NCI-H1048 (cell line): ENCODE measurements at regions not wholly inside any gene's neighbourhood (a gene's known extent, or its start where the extent isn't known, plus 50 kb on each side); places are given as distances from the start of the nearest gene placed in this dataset.

Experiments used
- DNase-seq: peaks from one replicate; lab custom pipeline; 2025; lab: John Stamatoyannopoulos, UW

DNA sequence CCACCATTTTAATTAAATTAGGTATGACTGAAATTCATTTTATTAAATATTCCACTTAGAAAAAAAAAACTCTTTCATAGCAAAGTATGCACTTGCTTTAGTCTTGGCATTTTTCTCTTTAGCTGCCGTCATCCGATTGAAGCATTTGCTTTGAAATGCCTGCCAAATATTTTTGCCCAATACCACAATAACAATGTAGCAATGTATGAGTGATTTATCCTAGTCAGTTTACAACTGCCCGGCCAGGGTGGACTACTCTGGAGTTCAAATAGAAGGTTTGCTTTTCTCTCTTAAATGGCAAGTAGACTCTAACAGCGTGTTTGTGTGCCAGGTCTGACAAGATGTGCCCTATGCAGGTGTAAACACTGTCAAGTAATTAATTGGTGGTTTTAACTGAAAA is 675.3 kb upstream of the SGCG start:
- DNase-seq = no peak

DNA sequence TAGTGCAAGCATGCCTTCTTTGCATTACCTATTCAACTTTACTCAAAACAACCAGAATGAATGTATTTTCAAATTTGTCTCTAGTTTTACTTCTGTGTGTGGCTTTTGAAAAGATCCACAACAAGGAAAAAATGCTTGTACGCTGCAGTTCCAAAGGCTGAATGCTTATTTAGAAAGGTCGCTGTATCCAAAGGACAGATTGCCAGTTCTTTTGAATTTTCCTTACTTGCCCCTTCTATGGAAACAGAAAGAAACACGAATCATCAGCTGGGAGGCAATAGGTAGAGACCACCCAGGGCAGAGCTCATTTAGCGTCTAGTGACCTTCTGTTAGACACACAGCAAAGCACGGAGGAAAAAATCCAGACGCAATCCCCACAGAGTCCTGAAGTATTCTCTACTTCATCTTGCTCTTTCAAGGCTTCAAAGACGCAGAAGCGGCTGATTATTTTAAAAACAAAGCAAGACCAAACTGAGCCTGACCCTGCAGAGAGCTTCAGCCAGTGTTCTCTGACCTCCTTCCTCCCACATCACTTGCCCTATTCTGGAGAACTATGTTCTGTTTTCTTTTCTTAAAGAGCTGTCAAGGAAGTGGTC is 674.6 kb upstream of the SGCG start:
- no peak for DNase-seq

DNA sequence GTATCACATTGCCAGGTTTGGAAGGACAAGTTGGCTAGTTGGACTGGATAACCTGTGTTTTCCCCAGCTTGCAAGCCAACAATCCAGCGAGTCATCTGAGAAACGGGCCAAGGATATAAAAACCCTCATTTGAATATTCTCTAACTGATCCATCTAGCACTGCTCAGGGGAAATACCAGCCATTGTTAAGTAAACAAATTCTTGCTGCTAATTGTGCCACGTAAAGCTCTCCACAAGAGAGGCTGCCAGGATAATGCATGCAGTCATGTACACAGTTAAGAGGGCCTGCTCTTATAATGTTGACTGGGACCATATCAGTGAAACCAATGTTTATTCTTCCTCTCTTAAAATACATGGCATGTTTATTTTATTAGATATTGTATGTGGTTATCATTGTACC is 663.2 kb upstream of the SGCG start:
- peak; percentile 78 for DNase-seq

DNA sequence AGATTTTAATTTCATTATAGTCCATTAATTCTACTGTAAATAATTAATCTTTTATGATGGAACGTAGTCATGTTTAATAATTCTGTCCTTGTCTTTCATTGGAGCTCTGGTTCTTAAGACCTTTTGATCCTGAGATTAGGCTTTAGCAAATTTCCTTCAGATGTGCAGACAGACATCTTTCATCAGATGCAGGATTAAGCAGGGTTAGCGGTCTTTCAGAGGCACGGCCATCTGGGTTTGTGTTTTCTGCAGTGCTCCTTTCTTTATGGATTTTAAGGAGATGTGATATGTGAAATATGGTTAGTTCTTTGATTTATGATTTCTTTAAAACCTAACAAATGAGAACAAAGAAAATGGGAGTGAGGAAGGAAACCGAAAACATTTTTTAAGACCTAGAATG is 643.9 kb upstream of the SGCG start:
- DNase-seq = no peak

DNA sequence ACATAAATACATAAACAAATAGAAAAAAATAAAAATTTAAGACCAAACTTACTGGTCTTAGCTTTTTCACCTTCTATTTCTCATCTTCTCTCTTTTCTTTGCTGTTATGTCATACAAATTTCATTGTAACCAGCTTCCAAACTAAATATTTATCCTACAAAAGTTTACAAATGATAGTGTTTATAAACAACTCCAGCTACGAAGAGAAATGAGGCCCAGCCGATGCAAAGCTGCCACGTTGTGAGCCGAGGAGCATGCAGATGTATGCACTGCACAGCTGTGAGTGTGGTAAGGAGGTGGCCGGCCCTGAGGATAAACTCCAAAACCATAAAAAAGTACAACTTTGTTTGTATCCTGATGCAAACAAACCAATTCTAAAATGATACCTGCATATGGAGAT is 642.4 kb upstream of the SGCG start:
- DNase-seq = no peak

DNA sequence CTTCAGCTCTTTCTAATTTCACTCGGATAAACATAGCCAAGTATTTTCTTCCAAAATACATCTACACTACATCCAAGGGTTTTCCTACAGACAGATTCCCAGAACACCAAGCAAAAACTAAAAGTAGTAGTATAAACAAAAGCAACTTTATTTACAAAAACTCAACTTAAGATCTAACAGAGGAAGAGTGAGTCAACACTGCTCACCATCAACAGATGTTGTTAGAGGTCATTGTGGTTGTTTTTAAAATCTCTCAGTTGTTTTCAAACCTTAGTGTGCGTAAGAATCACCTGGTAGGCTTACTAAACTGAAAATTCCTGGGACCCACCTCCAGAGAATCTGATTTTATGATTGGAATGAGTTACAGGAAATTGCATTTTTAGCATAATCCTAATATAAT is 631.7 kb upstream of the SGCG start:
- DNase-seq = no peak

DNA sequence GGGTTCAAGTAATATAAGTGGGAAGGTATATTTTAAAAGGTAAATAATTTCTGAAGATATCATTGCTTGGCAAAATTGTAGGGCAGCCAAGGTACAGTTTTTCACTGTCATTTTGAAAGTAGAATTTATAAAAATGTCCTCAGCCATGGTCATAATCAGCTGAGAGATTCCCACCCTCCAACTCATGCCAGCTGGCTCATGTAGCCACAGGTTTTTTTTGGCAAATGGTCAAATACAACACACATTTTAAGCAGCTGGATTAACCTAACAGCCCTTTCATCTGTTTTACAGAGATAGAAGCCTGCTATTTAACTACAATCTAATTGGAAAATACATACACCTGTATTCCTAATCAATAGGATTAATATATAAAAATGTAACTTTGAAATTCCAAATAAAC is 619.2 kb upstream of the SGCG start:
- DNase-seq = no peak

DNA sequence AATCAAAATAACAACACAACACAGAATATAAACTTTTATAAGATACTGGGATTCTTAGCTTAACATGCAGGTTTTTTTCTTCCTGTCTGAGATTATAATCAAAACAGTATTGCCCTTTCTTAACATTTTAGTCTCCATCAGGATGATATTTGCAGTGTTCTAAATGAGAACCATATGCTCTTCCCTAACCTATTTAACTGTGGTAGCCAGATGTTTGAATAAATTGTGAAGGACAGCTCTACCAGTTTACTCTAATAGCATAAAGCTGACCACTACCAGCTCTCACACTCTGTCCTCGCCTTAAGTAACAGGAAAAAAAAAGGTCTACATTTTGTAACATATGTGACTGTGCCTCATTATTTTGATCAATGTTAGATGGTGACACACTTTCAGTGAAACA is 618.7 kb upstream of the SGCG start:
- DNase-seq = no peak

DNA sequence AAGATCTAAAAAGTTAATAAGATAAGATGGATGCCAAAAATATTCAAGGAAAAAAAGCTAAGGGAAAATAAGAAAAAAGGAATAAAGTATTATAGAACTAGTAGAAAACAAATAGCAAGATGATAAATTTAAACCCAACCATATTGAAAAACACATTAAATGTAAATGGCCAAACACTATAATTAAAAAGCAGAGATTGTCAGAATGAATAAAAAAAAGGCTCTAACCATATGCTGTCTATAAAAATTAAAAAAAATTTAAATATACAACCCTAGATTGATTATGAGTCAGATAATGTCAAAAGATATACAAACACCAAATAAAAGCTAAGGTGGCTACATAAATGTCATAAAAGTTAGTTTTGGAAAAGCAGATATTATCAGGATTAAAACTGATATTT is 617.5 kb upstream of the SGCG start:
- DNase-seq = no peak

DNA sequence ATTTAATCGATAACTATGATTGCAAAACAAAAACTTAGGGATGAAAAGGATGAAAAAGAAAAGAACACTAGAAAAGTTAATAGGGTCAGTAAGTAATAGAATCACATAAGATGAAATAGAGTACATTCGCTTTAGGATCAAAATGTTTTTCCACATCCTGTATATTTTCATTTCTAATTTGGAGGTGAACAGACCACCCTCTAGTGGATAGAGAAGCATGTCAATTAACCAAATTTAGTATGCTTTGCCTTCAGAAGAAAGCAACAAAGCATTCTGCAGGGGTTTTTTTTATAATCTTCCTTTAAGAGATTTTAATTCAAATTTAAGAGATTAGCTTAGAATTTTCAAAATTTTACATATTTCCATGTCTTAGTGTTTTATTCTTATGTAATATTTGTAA is 611.0 kb upstream of the SGCG start:
- DNase-seq = no peak

DNA sequence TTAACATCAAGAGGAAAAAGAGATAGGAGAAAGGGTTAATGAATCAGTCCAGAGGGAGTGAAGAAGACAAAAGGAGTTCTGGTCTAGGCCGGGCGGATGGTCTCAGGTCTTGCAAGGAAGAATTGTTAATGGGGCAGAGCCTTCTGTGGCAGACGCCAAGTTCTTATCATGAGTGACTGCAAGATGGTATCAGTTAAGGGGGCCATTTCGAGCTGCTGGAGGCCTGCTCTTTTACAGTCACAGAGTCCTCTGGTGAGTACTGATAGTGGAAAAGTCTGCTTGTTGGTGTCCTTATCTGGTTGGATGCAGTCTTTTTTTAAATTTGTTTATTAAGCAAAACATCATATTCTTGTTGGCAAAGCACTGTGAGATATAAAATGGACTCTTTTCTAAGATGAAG is 590.9 kb upstream of the SGCG start:
- no peak for DNase-seq

DNA sequence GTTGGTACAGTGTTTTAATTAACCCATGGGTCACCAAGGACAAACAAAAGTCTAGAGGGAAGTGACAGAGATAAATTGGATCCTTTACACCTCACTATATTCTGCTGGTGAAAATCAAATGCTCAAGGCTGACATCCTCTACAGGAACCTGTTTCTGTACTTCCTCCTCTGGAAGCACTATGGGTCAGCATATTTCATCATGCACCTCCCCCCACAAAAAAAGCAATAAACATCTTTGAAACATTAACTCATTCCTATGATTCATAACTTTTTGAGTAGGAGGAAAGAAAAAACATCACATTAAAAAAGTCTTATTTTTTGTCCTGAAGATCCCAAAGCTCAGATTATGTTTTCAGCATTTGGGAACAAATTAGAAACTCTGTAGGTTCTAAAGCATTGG is 588.3 kb upstream of the SGCG start:
- no peak for DNase-seq

DNA sequence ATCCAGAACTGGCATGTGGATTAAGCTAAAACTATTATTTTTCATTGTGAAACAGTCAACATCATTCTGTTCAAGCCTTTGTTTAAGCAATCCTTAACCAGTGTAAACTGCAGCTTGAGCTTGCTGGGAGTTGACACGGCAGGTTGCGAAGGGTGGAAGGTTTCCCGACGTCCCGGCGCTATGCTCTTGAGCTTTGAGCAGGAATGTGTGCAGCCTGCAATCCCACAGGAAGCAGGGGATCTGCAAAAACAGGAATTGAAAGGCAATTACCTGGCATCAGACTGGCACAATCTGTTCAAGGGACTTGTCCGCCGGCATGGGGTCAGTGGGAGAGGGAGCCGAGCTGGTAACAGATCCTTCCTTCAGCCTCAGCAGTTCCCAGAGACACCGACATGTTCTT is 586.7 kb upstream of the SGCG start:
- DNase-seq = no peak

DNA sequence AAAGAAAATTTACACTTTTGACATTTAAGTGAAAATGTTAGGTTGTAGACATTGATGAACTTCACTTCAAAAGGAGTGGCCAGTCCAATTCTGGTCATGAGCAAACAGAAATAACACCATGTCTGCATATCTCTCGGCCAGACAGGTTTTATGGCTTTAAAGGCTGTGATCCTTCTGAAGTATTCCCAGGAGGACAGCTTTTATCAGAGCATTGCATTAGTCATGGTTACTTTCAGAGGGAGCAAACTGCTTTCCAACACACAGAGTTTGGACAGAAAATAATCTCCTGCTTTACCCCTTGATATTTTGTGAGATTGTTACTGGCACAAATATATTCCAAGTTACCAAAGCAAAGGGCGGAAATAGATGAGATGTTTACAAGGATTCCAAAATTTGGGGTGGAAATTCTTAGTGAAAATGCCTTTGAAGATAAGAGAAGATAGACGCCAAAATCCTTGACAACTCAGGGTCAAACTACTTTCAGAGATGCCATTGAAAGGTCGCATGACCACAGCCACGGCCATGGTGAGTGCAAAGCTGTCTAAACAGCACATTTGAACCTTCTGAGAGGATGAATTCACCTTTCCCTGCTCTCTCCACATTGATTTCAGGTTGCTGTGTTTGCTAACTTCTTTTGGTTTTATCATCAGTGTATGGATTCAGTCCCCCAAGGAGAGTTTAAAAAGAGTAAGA is 584.5 kb upstream of the SGCG start:
- no peak for DNase-seq

DNA sequence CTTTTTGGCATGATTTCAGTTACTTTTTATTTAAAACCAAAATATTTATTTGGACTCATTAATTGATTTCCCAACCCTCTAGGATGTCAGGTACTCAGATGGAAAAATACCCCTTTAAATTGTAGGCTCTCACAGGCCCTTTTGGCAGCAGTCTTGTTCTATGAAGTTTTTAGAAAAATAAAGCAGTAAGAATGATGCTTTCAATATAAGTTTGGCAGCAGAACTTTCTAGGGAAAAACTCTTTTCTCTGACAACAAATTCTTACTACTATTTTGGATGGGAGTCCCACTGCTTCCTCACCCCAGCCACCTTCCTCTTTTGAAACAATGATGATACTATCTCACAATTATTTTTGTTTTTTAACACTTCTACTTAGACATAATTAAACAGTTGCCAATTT is 581.6 kb upstream of the SGCG start:
- no peak for DNase-seq

DNA sequence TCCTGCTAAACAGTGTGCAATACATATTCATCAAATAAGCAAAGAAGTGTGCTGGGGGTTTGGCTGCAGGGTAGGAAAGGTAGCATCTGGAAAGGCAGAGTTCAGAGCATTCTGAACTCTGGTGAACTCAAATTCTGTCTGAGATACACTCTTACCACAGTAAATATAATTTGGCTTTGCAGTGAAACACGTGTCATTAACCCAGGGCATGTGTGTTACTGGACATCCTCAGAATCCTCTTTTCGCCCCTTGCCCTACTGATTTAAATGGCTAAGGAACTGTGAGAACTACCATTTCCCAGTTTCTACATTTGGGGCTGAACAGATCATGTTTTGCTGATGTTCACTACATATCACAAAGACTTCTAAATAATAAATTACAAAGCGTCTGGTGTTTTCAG is 562.8 kb upstream of the SGCG start:
- DNase-seq = no peak

DNA sequence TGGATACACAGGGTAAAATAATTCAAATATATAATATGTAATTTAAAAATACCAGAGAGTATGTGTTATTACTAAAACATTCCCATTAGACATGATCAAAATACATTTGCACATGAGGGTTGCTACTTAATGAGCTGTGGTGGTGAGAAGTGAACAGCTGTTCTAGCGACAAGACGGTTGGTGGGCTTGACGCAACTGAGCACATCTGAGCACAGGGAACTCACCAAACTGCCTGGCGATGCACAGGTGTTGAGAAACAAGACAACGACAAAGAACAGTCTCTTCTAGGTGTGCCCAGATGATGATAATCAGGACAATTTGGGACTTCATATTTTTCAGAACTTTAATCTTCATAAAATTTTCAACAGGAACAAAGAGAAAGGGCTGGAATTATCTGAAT is 555.1 kb upstream of the SGCG start:
- DNase-seq = no peak

DNA sequence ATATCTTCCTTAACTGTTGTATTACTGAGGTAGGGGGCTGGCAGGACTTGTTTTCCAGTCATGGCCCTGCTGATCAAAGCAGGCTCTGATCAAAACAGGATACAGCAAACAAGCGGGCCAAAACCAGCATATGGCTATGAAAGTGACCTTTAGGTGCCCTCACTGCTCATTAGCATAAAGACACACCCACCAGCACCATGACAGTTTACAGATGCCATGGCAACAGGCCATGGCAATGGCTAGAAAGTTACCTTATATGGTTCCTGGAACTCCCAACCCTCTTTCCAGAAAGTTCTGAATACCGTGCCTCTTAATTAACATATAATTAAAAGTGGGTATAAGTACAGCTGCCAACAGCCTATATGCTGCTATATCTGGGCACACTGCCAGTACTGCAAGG is 551.4 kb upstream of the SGCG start:
- no peak for DNase-seq

DNA sequence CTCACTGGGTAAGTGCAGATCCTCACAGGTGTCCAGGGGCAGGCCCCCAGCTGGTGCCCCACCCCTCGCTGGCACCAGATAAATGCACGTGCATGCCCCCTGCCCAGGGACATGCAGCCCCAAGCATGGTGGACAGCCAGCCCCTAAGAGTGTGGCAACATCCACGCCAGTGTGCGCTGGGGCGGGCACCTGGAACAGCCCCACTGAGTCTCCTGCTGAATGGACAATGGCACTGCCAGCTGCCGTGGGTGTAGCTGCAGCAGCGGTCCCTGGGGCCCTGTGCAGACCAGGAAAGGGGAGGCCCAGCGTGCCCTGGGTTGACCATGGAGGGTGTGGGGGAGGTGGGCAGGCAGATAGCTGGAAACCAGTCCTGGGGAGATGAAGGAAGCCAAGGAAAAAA is 538.7 kb upstream of the SGCG start:
- DNase-seq = no peak

DNA sequence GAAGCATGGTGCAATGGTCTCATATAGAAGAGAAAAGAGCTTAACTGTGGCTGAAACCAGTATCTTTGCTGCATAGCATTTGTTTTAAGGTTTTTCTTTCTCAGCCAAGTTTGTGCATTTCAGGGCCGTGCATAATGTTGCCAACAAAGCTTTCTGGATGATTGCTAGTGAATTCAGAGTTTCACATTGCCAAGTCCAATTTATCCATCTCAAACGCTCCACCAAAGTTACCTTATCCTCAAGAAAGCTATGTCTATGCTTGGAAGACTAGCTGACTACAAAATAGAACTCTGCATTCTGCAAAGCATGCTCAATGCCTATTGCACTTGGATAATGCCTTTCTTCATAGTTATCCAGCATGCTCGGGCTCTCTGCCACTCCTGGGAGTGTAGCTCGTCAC is 535.8 kb upstream of the SGCG start:
- no peak for DNase-seq

DNA sequence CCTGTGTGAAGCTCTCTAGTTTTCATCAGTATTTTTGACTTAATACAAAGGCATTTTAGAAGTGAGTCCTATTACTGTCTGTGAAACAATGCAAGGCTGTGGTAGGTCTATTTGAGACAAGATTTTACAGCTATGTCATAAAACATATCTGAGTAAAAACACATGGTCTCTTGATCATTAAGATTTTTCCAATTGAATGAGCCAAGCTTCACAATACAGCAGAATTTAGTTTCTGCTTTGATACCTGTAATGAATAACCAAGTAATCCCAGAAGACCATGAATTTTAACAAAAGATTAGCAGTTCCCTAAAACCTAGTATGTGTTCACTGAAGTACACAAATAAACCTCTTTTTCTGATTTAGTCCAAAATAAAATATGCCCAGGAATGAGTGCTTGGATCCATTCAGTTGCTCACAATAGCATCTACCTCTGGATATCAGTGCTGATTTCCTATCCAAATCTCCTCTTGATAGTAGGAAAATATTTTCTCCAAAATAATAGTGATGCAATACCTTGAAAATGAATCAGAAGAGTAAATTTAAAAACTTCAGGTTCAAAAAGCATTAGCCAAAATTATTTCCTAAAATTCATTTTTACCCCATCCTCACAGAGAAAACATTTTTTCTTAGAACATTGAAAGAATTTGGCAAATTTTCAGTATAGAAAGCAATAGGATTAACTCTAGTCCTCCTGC is 533.5 kb upstream of the SGCG start:
- no peak for DNase-seq

DNA sequence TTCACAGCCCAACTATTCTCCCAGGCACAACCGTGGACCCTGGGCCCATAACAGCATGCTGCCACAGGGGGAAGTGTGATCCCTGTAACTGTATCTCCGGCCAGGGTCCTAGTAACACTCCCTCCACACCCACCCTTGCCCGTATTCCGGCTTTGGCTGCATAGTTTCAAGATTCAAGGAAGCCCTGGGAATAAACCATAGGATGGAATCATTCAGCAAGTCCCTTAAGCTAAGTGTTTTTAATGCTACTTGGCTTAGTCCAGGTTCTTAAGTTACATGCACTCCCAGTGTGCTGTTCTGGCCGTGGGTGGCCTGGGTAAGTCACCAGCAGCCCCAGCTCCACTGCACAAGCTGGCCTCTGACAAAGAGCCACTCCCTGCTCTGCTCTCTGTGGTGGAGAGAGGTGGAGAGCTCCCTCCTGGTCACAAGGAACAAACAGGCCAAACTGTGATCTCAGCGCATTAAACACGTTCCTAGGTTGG is 532.4 kb upstream of the SGCG start:
- no peak for DNase-seq

DNA sequence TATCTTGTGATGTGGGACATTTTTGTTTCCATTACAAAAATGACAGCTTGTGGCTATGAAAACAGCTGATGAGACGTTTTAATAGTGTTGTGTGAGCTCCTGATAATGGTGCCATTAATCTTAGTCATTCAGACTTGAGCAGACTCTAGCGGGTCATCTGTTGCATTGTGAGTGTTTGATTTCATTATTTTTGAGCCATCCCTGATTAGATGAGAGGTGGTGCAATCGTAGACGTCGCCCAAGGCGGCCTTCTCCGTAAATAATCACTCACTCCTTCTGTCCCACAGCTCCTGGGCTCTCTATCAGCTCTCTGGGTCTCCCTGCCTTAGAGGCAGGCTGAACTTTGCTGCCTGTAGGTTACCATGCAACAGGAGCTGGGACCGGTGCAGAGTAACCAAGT is 528.0 kb upstream of the SGCG start:
- DNase-seq = no peak

DNA sequence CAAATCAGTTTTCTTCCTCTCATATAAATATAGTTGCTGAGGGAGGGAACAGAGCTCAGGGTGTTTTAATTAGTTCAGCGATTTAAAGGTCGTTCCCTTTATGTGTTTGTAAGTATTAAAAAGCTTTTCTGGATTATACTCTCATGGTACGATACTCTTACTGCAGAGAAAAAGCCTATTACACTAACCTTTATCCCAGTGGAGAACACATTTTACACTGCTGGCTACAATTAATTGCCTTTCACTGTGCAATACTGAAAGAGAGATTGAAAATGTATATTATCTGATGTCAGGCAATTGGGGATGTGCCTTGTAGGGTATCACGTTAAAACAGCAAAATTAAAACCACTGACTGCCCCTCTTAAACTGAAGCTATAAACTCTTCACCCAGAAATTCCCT is 526.9 kb upstream of the SGCG start:
- no peak for DNase-seq
